NCI-H1092 (cell line): ENCODE measurements at regions not wholly inside any gene's neighbourhood (a gene's known extent, or its start where the extent isn't known, plus 50 kb on each side); places are given as distances from the start of the nearest gene placed in this dataset.

ENCODE experiments used
- DNase-seq: peaks from one replicate; lab custom pipeline; 2025; lab: John Stamatoyannopoulos, UW

- no peak for DNase-seq
Observed at GRCh38 chr2:217689053-217689452, 313.7 kb downstream of the TNS1 start.

- no peak for DNase-seq
Observed at GRCh38 chr2:217688494-217688893, 314.3 kb downstream of the TNS1 start.

- no peak for DNase-seq
Observed at GRCh38 chr2:217687771-217688170, 315.0 kb downstream of the TNS1 start.

- DNase-seq = no peak
Observed at GRCh38 chr2:217685255-217685605, 317.6 kb downstream of the TNS1 start.

GRCh38 chr2:217684431-217685254 is 318.2 kb downstream of the TNS1 start:
- no peak for DNase-seq

- DNase-seq = no peak
Observed at GRCh38 chr2:217683106-217683870, 319.5 kb downstream of the TNS1 start.

GRCh38 chr2:217681791-217682190 is 321.0 kb downstream of the TNS1 start:
- DNase-seq = no peak

GRCh38 chr2:217680381-217680780 is 322.4 kb downstream of the TNS1 start:
- no peak for DNase-seq

GRCh38 chr2:217673627-217674026 is 329.2 kb downstream of the TNS1 start:
- no peak for DNase-seq

- DNase-seq = no peak
Observed at GRCh38 chr2:217672472-217672871, 330.3 kb downstream of the TNS1 start.

GRCh38 chr2:217671871-217672270 is 330.9 kb downstream of the TNS1 start:
- DNase-seq = no peak

- DNase-seq = no peak
Observed at GRCh38 chr2:217671075-217671474, 331.7 kb downstream of the TNS1 start.

GRCh38 chr2:217669831-217670230 is 333.0 kb downstream of the TNS1 start:
- no peak for DNase-seq

GRCh38 chr2:217667512-217667911 is 335.3 kb downstream of the TNS1 start:
- no peak for DNase-seq

- DNase-seq = no peak
Observed at GRCh38 chr2:217667035-217667434, 335.8 kb downstream of the TNS1 start.

GRCh38 chr2:217666338-217666737 is 336.5 kb downstream of the TNS1 start:
- DNase-seq = no peak

- no peak for DNase-seq
Observed at GRCh38 chr2:217664761-217665160, 338.0 kb downstream of the TNS1 start.

- DNase-seq = no peak
Observed at GRCh38 chr2:217662984-217663602, 339.7 kb downstream of the TNS1 start.

- DNase-seq = no peak
Observed at GRCh38 chr2:217661378-217661777, 341.4 kb downstream of the TNS1 start.

- no peak for DNase-seq
Observed at GRCh38 chr2:217660423-217660822, 342.4 kb downstream of the TNS1 start.

GRCh38 chr2:217658806-217659205 is 344.0 kb downstream of the TNS1 start:
- DNase-seq = no peak

- no peak for DNase-seq
Observed at GRCh38 chr2:217657252-217657651, 345.5 kb downstream of the TNS1 start.

GRCh38 chr2:217656316-217656715 is 346.5 kb downstream of the TNS1 start:
- DNase-seq = no peak
